Cardiac fibroblast (primary cell): ENCODE measurements at regions not wholly inside any gene's neighbourhood (a gene's known extent, or its start where the extent isn't known, plus 50 kb on each side); places are given as distances from the start of the nearest gene placed in this dataset.
A peak's percentile ranks its signal among the peaks of the same experiment; 100 is the strongest.

Experiments
- DNase-seq, 2 donors: peaks; one replicate each; pipeline versions ENCODE4 v3.0.0 to v3.0.0-alpha.2; 2010; ENCODE audit warnings: low read depth in 2 of 2
- H3K4me3 ChIP-seq, 2 donors: replicated peaks in 1 of 2; 1 replicate in 1 of 2; 2 replicates in 1 of 2; pipeline ENCODE4 v1.5.1; 2011; ENCODE audit warnings: low read depth in 2 of 2, low read length in 2 of 2, mild to moderate bottlenecking in 2 of 2, moderate library complexity in 1 of 2
- TF ChIP-seq, protein P1 (sequence below): IDR thresholded peaks from one replicate; pipeline ENCODE4 v1.5.1; 2011; ENCODE audit warnings: low read depth, mild to moderate bottlenecking, low read length, inconsistent platforms

GRCh38 chr5:97728920-97729319 lies 545.9 kb upstream of the RIOK2 start:
- TF ChIP-seq, protein P1, sequence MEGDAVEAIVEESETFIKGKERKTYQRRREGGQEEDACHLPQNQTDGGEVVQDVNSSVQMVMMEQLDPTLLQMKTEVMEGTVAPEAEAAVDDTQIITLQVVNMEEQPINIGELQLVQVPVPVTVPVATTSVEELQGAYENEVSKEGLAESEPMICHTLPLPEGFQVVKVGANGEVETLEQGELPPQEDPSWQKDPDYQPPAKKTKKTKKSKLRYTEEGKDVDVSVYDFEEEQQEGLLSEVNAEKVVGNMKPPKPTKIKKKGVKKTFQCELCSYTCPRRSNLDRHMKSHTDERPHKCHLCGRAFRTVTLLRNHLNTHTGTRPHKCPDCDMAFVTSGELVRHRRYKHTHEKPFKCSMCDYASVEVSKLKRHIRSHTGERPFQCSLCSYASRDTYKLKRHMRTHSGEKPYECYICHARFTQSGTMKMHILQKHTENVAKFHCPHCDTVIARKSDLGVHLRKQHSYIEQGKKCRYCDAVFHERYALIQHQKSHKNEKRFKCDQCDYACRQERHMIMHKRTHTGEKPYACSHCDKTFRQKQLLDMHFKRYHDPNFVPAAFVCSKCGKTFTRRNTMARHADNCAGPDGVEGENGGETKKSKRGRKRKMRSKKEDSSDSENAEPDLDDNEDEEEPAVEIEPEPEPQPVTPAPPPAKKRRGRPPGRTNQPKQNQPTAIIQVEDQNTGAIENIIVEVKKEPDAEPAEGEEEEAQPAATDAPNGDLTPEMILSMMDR = no peak
- peak in 1 of 2 donors; percentile 28 for DNase-seq
- H3K4me3 ChIP-seq = no peak overlapping the region

DNA sequence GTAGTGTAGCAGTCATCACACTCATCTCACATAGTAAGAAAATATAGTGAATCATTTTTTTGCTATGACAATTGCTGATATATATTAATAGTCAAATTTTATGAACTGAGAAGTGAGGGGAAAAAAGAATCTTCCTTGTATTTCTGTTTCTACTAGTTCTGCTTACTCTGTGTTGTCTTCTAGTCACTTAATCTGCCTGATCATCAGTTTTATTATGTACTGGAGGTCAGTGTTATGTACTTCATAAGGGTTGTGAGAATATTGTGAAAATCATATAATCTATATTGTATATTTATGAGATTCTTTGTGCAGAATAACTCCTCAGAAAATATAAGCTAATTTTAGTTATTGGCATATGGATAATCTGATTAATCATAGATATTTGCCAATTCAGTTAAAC lies 546.9 kb upstream of the RIOK2 start:
- TF ChIP-seq, protein P1 = no peak
- no peak for DNase-seq
- H3K4me3 ChIP-seq = no peak overlapping the region

DNA sequence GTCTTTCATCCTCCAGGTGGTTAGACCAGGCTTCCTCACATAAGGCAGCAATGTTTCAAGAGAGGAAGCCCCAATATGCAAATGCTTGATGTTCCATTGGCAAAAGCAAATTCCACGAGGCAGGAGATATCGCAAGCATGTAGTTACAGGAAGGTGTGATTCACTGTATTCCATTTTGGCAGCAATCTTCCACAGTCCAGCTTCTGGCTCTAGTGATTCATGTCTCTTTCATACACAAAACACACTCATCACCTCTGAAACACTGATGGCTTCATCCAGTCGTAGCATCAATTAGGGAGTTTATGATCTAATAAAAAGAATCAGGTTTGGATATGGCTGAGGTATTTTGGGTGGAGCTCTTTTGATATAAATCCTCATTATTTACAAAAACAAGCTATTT lies 552.2 kb upstream of the RIOK2 start:
- no peak overlapping the region for H3K4me3 ChIP-seq
- peak; percentile 78 to 96 for DNase-seq
- TF ChIP-seq, protein P1 = no peak

GRCh38 chr5:97737608-97738007 lies 554.6 kb upstream of the RIOK2 start:
- no peak for DNase-seq
- TF ChIP-seq, protein P1 = no peak
- no peak overlapping the region for H3K4me3 ChIP-seq

- no peak overlapping the region for H3K4me3 ChIP-seq
- DNase-seq = no peak
- TF ChIP-seq, protein P1 = no peak
Observed at GRCh38 chr5:97745817-97746216, 562.8 kb upstream of the RIOK2 start.

DNA sequence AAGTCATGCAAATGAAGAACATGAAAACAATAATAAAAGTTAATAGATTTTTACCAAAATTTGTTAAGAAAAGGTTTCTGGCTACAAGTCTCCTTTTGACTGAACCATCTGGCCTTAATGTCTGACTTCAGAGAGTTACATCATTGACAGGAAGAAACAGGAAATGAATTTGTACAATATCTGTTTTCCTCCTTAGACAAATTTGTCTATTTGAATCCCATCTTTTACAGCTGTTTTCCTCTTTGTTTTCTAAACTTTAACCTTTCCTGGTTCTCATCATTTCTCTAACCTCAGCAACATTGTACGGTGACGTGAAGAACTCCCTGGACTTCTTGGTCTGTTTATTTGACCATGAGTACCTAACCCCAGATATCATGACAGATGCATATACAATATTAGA lies 567.5 kb upstream of the RIOK2 start:
- no peak overlapping the region for H3K4me3 ChIP-seq
- TF ChIP-seq, protein P1 = no peak
- DNase-seq = peak; percentile 10 to 34

- TF ChIP-seq, protein P1 = no peak
- no peak for DNase-seq
Observed at GRCh38 chr5:97751540-97751939, 568.5 kb upstream of the RIOK2 start.

More at GRCh38 chr5:97751540-97751939, 568.5 kb upstream of the RIOK2 start:
- H3K4me3 ChIP-seq = no peak overlapping the region
